Vagina (tissue), 2 donors: ENCODE measurements at regions not wholly inside any gene's neighbourhood (a gene's known extent, or its start where the extent isn't known, plus 50 kb on each side); places are given as distances from the start of the nearest gene placed in this dataset.

Source experiments
- DNase-seq, 2 donors: peaks; one replicate each; pipeline ENCODE4 v3.0.0-alpha.2; 2017; ENCODE audit errors: extremely low spot score in 2 of 2
- H3K27ac ChIP-seq: fragments of 200-600 bp; sonication (generic); one replicate; pipeline ENCODE4 v1.5.1; 2019
- H3K27me3 ChIP-seq: fragments of 200-600 bp; sonication (generic); one replicate; pipeline ENCODE4 v1.5.1; 2019
- H3K36me3 ChIP-seq, 2 donors: fragments of 200-600 bp; sonication (generic); one replicate each; pipeline ENCODE4 v1.5.1; 2017 to 2019
- H3K4me1 ChIP-seq: fragments of 200-600 bp; sonication (generic); one replicate; pipeline ENCODE4 v1.5.1; 2019
- H3K4me3 ChIP-seq, 2 donors: fragments of 200-600 bp; sonication (generic); 1 replicate in 1 of 2; 2 replicates in 1 of 2; pipeline ENCODE4 v1.5.1; 2016 to 2019
- H3K9me3 ChIP-seq: fragments of 200-600 bp; sonication (generic); one replicate; pipeline ENCODE4 v1.5.1; 2019
- CTCF ChIP-seq, 3 experiments: fragments of 450-650 bp in 2 of 3; fragments of 200-600 bp in 1 of 3; sonication (generic) in 1 of 3; IDR thresholded peaks; one replicate each; pipeline ENCODE4 v1.5.1; 2017 to 2019; ENCODE audit warnings: antibody characterized with exemption in 3 of 3, mild to moderate bottlenecking in 2 of 3, moderate library complexity in 2 of 3
- POLR2A ChIP-seq, 2 donors: fragments of 450-650 bp; IDR thresholded peaks; one replicate each; pipeline ENCODE4 v1.6.1; 2017; ENCODE audit warnings: antibody characterized with exemption in 2 of 2, mild to moderate bottlenecking in 2 of 2, moderate library complexity in 2 of 2
- POLR2AphosphoS5 ChIP-seq, 2 donors: sonication (generic); formaldehyde crosslinking; IDR thresholded peaks; one replicate each; pipeline ENCODE4 v1.9.0; 2017; ENCODE audit warnings: antibody characterized with exemption in 2 of 2, mild to moderate bottlenecking in 2 of 2, low read depth in 1 of 2; ENCODE audit not compliant: insufficient read depth in 1 of 2
- intact Hi-C: fragments of 100-400 bp; cut with DNase I; formaldehyde crosslinking; loops from one replicate; pipeline ENCODE4 v1.15.1; 2023

GRCh38 chr15:59830098-59830497, 141.0 kb upstream of the BNIP2 start:
- no peak for DNase-seq
- Histone ChIP-seq H3K27me3 (no peaks in the 10 kb centered on the region), H3K4me1 (no peaks in the 10 kb centered on the region), H3K9me3 (no peaks in the 10 kb centered on the region), H3K27ac (no peak overlapping the region), H3K36me3 (no peaks in the 10 kb centered on the region), H3K4me3 (no peak overlapping the region)
- no peak for TF ChIP-seq POLR2A (IDR thresholded peaks at IDR 0.05)
- no peak for TF ChIP-seq POLR2AphosphoS5 (IDR thresholded peaks at IDR 0.05; ENCODE audit: insufficient read depth in 1 of 2, low read depth in 1 of 2)
- no peak for TF ChIP-seq CTCF (IDR thresholded peaks at IDR 0.05)
- intact Hi-C loops = no loop called here

- no peak overlapping the region for H3K27ac ChIP-seq
- H3K4me1 ChIP-seq = no peaks in the 10 kb centered on the region
- H3K36me3 ChIP-seq = no peaks in the 10 kb centered on the region
- intact Hi-C loops = no loop called here
- H3K27me3 ChIP-seq = no peaks in the 10 kb centered on the region
- no peaks in the 10 kb centered on the region for H3K9me3 ChIP-seq
- H3K4me3 ChIP-seq = no peak overlapping the region
- DNase-seq = no peak
- no peak for TF ChIP-seq POLR2AphosphoS5 (IDR thresholded peaks at IDR 0.05; ENCODE audit: insufficient read depth in 1 of 2, low read depth in 1 of 2)
- no peak for TF ChIP-seq POLR2A (IDR thresholded peaks at IDR 0.05)
- no peak for TF ChIP-seq CTCF (IDR thresholded peaks at IDR 0.05)
Observed at GRCh38 chr15:59828861-59829260, 139.7 kb upstream of the BNIP2 start.

- Histone ChIP-seq H3K36me3 (no peaks in the 10 kb centered on the region), H3K4me1 (no peaks in the 10 kb centered on the region), H3K27me3 (no peaks in the 10 kb centered on the region), H3K9me3 (no peaks in the 10 kb centered on the region), H3K27ac (no peak overlapping the region), H3K4me3 (no peak overlapping the region)
- TF ChIP-seq POLR2A (IDR thresholded peaks at IDR 0.05) (no peak), POLR2AphosphoS5 (IDR thresholded peaks at IDR 0.05; ENCODE audit: insufficient read depth in 1 of 2, low read depth in 1 of 2) (no peak), CTCF (IDR thresholded peaks at IDR 0.05) (no peak)
- no peak for DNase-seq
- intact Hi-C loops = no loop called here
Observed at GRCh38 chr15:59828263-59828662, 139.1 kb upstream of the BNIP2 start.

- no peak for DNase-seq
- TF ChIP-seq POLR2A (IDR thresholded peaks at IDR 0.05) = no peak
- no peak for TF ChIP-seq POLR2AphosphoS5 (IDR thresholded peaks at IDR 0.05; ENCODE audit: insufficient read depth in 1 of 2, low read depth in 1 of 2)
- no peak for TF ChIP-seq CTCF (IDR thresholded peaks at IDR 0.05)
- Histone ChIP-seq H3K4me1 (no peaks in the 10 kb centered on the region), H3K36me3 (no peaks in the 10 kb centered on the region), H3K9me3 (no peaks in the 10 kb centered on the region), H3K27me3 (no peaks in the 10 kb centered on the region), H3K4me3 (no peak overlapping the region), H3K27ac (no peak overlapping the region)
- intact Hi-C loops = no loop called here
Observed at GRCh38 chr15:59825901-59826300, 136.8 kb upstream of the BNIP2 start.

GRCh38 chr15:59821286-59821685, 132.2 kb upstream of the BNIP2 start:
- intact Hi-C loops = no loop called here
- H3K27ac ChIP-seq = no peak overlapping the region
- H3K36me3 ChIP-seq = no peaks in the 10 kb centered on the region
- no peak for TF ChIP-seq POLR2A (IDR thresholded peaks at IDR 0.05)
- no peak for TF ChIP-seq POLR2AphosphoS5 (IDR thresholded peaks at IDR 0.05; ENCODE audit: insufficient read depth in 1 of 2, low read depth in 1 of 2)
- no peak for TF ChIP-seq CTCF (IDR thresholded peaks at IDR 0.05)
- no peaks in the 10 kb centered on the region for H3K9me3 ChIP-seq
- no peaks in the 10 kb centered on the region for H3K4me1 ChIP-seq
- no peak for DNase-seq
- H3K27me3 ChIP-seq = no peaks in the 10 kb centered on the region
- no peak overlapping the region for H3K4me3 ChIP-seq
